GM21515 (cell line): ENCODE measurements at regions not wholly inside any gene's neighbourhood (a gene's known extent, or its start where the extent isn't known, plus 50 kb on each side); places are given as distances from the start of the nearest gene placed in this dataset.

Experiments
- ATAC-seq: cut with Tn5 transposase; IDR thresholded peaks from one replicate; pipeline ENCODE4 v1.9.1; 2021; ENCODE audit not compliant: unreplicated experiment

GRCh38 chr1:181863736-181864135 is 197.8 kb downstream of the ZNF648 start:
- ATAC-seq: no peak

- ATAC-seq: no peak
Measured at GRCh38 chr1:181863006-181863405, 198.5 kb downstream of the ZNF648 start.

- ATAC-seq: no peak
Measured at GRCh38 chr1:181858135-181858534, 203.4 kb downstream of the ZNF648 start.
